Adrenal gland (tissue), 9 donors: ENCODE measurements at regions not wholly inside any gene's neighbourhood (a gene's known extent, or its start where the extent isn't known, plus 50 kb on each side); places are given as distances from the start of the nearest gene placed in this dataset.

Source experiments
- DNase-seq, 7 donors: peaks; one replicate each; pipeline ENCODE4 v3.0.0-alpha.2; 2019 to 2020
- H3K27ac ChIP-seq, 5 donors: fragments of 200-600 bp; sonication (generic) in 4 of 5; 1 replicate in 3 of 5; 2 replicates in 2 of 5; pipeline versions ENCODE4 v1.5.1 to v1.8.0; 2016 to 2020; ENCODE audit warnings: mild to moderate bottlenecking in 1 of 5
- H3K27me3 ChIP-seq: fragments of 200-600 bp; 2 replicates; pipeline ENCODE4 v1.8.0; 2021
- H3K36me3 ChIP-seq, 2 donors: fragments of 200-600 bp; replicated peaks in 1 of 2; 1 replicate in 1 of 2; 2 replicates in 1 of 2; pipeline versions ENCODE4 v1.5.1 to v1.8.0; 2018 to 2022
- H3K4me1 ChIP-seq, 2 donors: fragments of 200-600 bp; replicated peaks in 1 of 2; 1 replicate in 1 of 2; 2 replicates in 1 of 2; pipeline versions ENCODE4 v1.5.1 to v1.8.0; 2018 to 2021
- H3K4me3 ChIP-seq, 4 donors: fragments of 200-600 bp; sonication (generic) in 3 of 4; one replicate each; pipeline ENCODE4 v1.5.1; 2016 to 2018
- H3K9me3 ChIP-seq, 3 donors: fragments of 200-600 bp; sonication (generic) in 1 of 3; replicated peaks in 1 of 3; 1 replicate in 2 of 3; 2 replicates in 1 of 3; pipeline versions ENCODE4 v1.5.1 to v1.8.0; 2016 to 2021
- POLR2A ChIP-seq, 2 donors: fragments of 450-650 bp; IDR thresholded peaks; one replicate each; pipeline ENCODE4 v1.6.1; 2017; ENCODE audit warnings: antibody characterized with exemption in 2 of 2, mild to moderate bottlenecking in 2 of 2, moderate library complexity in 1 of 2
- WGBS, 4 donors: extraction: QIAGEN DNeasy Blood & Tissue Kit in 2 of 4; methylation state at CpG; one replicate each; pipeline versions ENCODE4 v1.1.5 to v1.1.7; 2013 to 2017; 5-methylcytosine and 5-hydroxymethylcytosine counted together
- intact Hi-C, 2 donors: fragments of 100-400 bp; cut with DNase I; formaldehyde crosslinking; loops; one replicate each; pipeline versions ENCODE4 v1.14.1 to v1.15.0; 2022 to 2023
- TF ChIP-seq, protein P1 (sequence below), 6 experiments: fragments of 450-650 bp in 4 of 6; fragments of 200-600 bp in 2 of 6; sonication (generic) in 1 of 6; IDR thresholded peaks; 1 replicate in 5 of 6; 2 replicates in 1 of 6; pipeline versions ENCODE4 v1.5.1 to v1.8.0; 2016 to 2021; ENCODE audit warnings: antibody characterized with exemption in 6 of 6, mild to moderate bottlenecking in 2 of 6, moderate library complexity in 1 of 6
- donor health status: healthy with polysubstance abuse.
- donor health status: Bipolar disorder and iron deficiency.
- donor health status: DM: yes; HTN: yes; CAD: no.
- donor health status: DM: no; HTN: no; CAD: no.
- donor health status: DM: no; HTN: no; CAD: no.

DNA sequence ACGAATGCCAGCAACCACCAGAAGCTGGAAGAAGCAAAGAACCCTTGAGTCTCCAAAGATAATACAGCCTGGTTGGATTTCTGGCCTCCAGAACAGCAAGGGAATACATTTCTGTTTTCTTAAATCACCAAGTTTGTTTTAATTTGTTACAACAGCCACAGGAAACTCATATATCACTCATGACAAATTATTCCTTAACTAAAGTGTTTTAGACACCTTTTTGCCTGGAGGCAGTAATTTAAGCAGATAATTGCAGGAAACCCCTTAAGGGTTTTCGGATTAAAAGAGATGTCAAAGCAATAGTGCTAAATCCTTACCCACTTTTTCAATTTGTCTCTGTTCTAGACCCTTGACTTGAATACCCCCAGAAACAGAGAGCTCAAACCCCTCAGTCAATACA lies 1050.0 kb downstream of the EPHA7 start:
- H3K36me3 ChIP-seq, result no peaks in the 10 kb centered on the region
- H3K27me3 ChIP-seq, result no peaks in the 10 kb centered on the region
- intact Hi-C loops, result no loop called here
- H3K9me3 ChIP-seq, result no peaks in the 10 kb centered on the region
- 59 to 67% (median 61%) methylated on average over 2 of the region's 2 CpGs for WGBS, 4 donors
- no peak overlapping the region for H3K27ac ChIP-seq
- no peak for DNase-seq
- H3K4me3 ChIP-seq, result no peak overlapping the region
- TF ChIP-seq, protein P1, sequence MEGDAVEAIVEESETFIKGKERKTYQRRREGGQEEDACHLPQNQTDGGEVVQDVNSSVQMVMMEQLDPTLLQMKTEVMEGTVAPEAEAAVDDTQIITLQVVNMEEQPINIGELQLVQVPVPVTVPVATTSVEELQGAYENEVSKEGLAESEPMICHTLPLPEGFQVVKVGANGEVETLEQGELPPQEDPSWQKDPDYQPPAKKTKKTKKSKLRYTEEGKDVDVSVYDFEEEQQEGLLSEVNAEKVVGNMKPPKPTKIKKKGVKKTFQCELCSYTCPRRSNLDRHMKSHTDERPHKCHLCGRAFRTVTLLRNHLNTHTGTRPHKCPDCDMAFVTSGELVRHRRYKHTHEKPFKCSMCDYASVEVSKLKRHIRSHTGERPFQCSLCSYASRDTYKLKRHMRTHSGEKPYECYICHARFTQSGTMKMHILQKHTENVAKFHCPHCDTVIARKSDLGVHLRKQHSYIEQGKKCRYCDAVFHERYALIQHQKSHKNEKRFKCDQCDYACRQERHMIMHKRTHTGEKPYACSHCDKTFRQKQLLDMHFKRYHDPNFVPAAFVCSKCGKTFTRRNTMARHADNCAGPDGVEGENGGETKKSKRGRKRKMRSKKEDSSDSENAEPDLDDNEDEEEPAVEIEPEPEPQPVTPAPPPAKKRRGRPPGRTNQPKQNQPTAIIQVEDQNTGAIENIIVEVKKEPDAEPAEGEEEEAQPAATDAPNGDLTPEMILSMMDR (IDR thresholded peaks at IDR 0.05), result no peak
- TF ChIP-seq POLR2A (IDR thresholded peaks at IDR 0.05), result no peak
- no peaks in the 10 kb centered on the region for H3K4me1 ChIP-seq

DNA sequence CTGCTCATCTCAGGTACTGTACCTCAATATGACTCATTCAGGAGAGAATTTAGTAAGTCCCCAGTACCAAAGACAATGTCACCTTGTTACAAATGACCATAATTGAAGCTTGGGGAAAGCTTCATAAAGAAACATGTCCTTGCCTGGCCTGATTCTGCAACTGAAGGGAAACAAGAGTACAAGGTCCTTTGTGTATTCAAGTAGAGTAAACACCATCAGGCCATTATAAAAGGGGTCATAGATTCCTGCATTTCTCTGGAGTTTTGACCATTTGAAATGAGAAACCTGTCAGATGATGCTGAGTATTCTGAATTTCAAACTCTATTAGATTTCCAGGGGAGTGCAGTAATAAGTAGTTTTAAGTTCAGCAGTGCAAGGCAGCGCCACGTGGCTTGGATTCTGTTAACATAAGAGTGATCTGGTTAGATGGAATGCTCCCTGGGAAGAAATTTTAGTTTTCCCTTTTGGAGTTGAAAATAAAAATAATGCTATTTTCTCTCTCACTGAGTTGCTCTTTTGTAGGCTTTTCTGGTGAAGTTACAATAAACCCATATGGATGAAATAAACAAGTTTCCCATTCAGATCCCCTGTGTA lies 1054.3 kb downstream of the EPHA7 start:
- H3K4me3 ChIP-seq, result no peak overlapping the region
- no peaks in the 10 kb centered on the region for H3K27me3 ChIP-seq
- no peaks in the 10 kb centered on the region for H3K9me3 ChIP-seq
- no peak for TF ChIP-seq POLR2A (IDR thresholded peaks at IDR 0.05)
- TF ChIP-seq, protein P1 (IDR thresholded peaks at IDR 0.05), result no peak
- no peaks in the 10 kb centered on the region for H3K4me1 ChIP-seq
- H3K27ac ChIP-seq, result no peak overlapping the region
- H3K36me3 ChIP-seq, result no peaks in the 10 kb centered on the region
- 43 to 51% (median 48%) methylated on average over 2 of the region's 2 CpGs for WGBS, 4 donors
- DNase-seq, result no peak
- intact Hi-C loops, result no loop called here

DNA sequence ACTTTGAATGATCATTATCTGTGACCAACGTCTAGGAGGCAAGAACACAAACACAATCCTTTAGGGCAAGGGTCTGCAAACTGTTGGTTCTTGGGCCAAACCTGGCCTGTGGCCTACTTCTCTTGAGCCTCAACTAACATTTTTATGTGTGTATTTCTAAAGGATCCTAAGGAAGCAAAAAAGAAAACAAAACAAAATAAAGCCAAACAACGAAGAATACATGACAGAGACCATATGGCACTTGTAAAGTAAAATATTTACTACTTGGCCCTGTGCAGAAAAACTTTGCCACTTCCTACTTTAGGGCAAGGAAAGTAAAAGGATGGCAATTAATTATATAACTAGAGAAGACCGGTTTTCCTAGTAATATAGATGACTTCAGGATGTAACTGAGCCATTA lies 1056.2 kb downstream of the EPHA7 start:
- Histone ChIP-seq H3K27ac (no peak overlapping the region), H3K36me3 (no peaks in the 10 kb centered on the region), H3K4me1 (no peaks in the 10 kb centered on the region), H3K27me3 (no peaks in the 10 kb centered on the region), H3K4me3 (no peak overlapping the region), H3K9me3 (peaks cover 0 to 7% (median 0%) of the 10 kb centered on the region in 3 donors)
- intact Hi-C loops, result no loop called here
- WGBS, 4 donors, result 52 to 65% (median 58%) methylated on average over 3 of the region's 3 CpGs
- TF ChIP-seq POLR2A (IDR thresholded peaks at IDR 0.05), result no peak
- TF ChIP-seq, protein P1 (IDR thresholded peaks at IDR 0.05), result no peak
- DNase-seq, result no peak

DNA sequence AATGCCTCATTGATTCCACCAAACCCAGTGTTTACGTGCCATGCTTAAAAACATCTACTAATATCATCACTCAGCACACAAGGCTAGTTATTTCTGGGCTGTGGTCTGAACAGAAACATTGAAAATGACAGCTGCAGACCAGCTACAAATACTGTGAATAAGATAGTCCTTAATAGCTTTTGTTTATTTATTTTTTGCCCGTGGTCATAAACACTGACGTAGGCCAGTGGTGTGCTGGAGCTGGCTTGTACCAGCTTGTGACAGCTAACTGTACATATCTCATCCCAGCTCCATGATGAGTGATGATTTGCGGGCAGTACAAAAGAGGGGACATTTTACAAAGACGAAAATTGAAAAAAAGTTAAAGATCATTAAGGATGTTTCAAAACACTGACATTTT lies 1057.0 kb downstream of the EPHA7 start:
- TF ChIP-seq POLR2A (IDR thresholded peaks at IDR 0.05), result no peak
- TF ChIP-seq, protein P1 (IDR thresholded peaks at IDR 0.05), result no peak
- H3K36me3 ChIP-seq, result no peaks in the 10 kb centered on the region

More for the DNA sequence above, 1057.0 kb downstream of the EPHA7 start:
- Histone ChIP-seq H3K4me1 (no peaks in the 10 kb centered on the region), H3K9me3 (peaks cover 0 to 7% (median 0%) of the 10 kb centered on the region in 3 donors), H3K27ac (no peak overlapping the region), H3K27me3 (no peaks in the 10 kb centered on the region), H3K4me3 (no peak overlapping the region)
- no peak for DNase-seq
- intact Hi-C loops, result no loop called here
- WGBS, 4 donors, result 71 to 88% (median 79%) methylated on average over 5 of the region's 5 CpGs
